ENCODE measurements at regions not wholly inside any gene's neighbourhood (a gene's known extent, or its start where the extent isn't known, plus 50 kb on each side); places are given as distances from the start of the nearest gene placed in this dataset.

- TF ChIP-seq, protein P1, sequence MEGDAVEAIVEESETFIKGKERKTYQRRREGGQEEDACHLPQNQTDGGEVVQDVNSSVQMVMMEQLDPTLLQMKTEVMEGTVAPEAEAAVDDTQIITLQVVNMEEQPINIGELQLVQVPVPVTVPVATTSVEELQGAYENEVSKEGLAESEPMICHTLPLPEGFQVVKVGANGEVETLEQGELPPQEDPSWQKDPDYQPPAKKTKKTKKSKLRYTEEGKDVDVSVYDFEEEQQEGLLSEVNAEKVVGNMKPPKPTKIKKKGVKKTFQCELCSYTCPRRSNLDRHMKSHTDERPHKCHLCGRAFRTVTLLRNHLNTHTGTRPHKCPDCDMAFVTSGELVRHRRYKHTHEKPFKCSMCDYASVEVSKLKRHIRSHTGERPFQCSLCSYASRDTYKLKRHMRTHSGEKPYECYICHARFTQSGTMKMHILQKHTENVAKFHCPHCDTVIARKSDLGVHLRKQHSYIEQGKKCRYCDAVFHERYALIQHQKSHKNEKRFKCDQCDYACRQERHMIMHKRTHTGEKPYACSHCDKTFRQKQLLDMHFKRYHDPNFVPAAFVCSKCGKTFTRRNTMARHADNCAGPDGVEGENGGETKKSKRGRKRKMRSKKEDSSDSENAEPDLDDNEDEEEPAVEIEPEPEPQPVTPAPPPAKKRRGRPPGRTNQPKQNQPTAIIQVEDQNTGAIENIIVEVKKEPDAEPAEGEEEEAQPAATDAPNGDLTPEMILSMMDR (conservative IDR thresholded peaks at IDR 0.05; ENCODE audit: low read depth, low read length): no peak
- no peak for DNase-seq (ENCODE audit: low read depth)
These were observed 89.7 kb upstream of the IKZF1 start for GRCh38 chr7:50214771-50215170.

DNA sequence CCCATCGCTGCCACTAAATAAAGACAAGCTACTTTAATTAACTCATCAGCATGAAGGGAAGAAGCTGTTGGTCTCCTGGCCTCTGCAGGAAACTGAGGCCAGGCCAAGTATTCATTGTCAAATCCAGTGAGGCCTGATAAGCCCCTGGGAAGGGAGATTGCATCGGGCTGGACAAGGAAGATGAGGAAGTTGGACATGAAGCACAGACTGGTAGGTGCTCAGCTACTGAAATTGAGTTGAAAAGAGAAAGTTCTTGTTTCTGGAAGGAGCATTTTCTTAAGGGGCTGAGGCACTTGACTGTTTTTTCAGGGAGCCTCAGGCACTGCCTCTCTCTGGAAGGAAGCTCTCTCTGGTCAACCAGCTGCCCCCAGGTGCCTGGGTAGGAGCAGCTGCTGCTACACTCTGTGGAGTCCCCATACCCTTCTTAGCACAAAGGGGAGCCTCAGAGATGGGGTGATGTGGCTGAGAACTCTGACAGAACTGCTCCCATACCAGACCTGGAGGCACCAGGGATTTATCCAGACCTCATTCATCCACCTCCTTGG lies 90.3 kb upstream of the IKZF1 start:
- no peak for DNase-seq (ENCODE audit: low read depth)
- TF ChIP-seq, protein P1 (conservative IDR thresholded peaks at IDR 0.05; ENCODE audit: low read depth, low read length): no peak
- no peak overlapping the region for H3K4me3 ChIP-seq (ENCODE audit: low read depth, low read length)

More at GRCh38 chr7:50214771-50215170, 89.7 kb upstream of the IKZF1 start:
- no peak overlapping the region for H3K4me3 ChIP-seq (ENCODE audit: low read depth, low read length)

GRCh38 chr7:50213622-50214017 lies 90.9 kb upstream of the IKZF1 start:
- H3K4me3 ChIP-seq (ENCODE audit: low read depth, low read length): no peak overlapping the region
- TF ChIP-seq, protein P1 (conservative IDR thresholded peaks at IDR 0.05; ENCODE audit: low read depth, low read length): no peak
- DNase-seq (ENCODE audit: low read depth): no peak

DNA sequence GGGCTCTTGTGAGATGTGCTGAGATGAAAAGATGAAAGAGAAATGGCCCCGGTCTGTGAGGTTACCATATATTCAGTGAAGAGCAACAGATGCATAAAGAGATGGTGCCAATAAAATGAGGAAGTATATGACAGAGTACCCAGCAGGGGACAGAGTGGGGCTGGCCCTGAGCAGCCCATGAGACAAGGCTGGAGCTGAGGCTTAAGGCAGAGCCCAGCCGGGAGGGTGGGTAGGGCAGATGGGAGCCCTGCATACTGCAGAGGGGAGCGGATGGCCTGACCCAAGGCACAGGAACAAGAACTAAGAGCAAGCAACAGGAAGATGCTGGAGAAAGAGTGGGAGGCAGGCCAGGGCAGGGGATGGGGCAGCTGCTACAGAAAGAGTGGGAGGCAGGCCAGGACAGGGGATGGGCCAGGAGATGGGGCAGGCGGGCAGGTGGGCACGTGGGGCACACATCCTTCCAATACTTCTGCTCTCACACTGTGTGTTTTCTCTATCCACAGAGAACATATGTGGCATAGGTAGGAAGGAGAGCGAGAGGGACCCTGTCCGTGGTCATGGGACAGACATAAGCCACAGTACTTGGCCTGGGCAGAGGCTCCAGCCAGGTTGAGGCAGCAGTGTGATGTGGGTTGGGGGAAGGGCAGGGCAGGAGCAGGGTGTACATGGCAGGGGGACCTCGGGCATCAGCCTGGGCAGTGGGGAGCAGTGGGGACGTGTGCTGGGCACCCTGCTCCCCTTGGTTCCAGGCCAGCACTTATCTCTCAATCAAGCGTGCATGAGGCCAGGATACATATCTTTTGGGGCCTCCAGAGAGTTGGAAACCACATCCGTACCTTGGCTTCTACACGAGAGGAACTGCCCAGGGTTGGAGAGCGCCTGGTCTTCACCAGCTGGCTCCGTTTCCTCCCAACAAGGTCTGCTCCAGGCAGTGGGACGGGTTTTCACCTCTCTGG lies 91.6 kb upstream of the IKZF1 start:
- TF ChIP-seq, protein P1 (conservative IDR thresholded peaks at IDR 0.05; ENCODE audit: low read depth, low read length): no peak
- no peak for DNase-seq (ENCODE audit: low read depth)
- no peak overlapping the region for H3K4me3 ChIP-seq (ENCODE audit: low read depth, low read length)

GRCh38 chr7:50212016-50212325 lies 92.5 kb upstream of the IKZF1 start:
- TF ChIP-seq, protein P1 (conservative IDR thresholded peaks at IDR 0.05; ENCODE audit: low read depth, low read length): no peak
- DNase-seq (ENCODE audit: low read depth): no peak
- H3K4me3 ChIP-seq (ENCODE audit: low read depth, low read length): no peak overlapping the region

- no peak for DNase-seq (ENCODE audit: low read depth)
- TF ChIP-seq, protein P1 (conservative IDR thresholded peaks at IDR 0.05; ENCODE audit: low read depth, low read length): no peak
- no peak overlapping the region for H3K4me3 ChIP-seq (ENCODE audit: low read depth, low read length)
These were observed 93.1 kb upstream of the IKZF1 start for GRCh38 chr7:50211130-50212015.

Data from choroid plexus epithelial cell (primary cell).